Neural cell (in vitro differentiated cells): ENCODE measurements at regions not wholly inside any gene's neighbourhood (a gene's known extent, or its start where the extent isn't known, plus 50 kb on each side); places are given as distances from the start of the nearest gene placed in this dataset.

Experiments used
- H2AFZ ChIP-seq: fragments of 200-600, 300-800 bp; sonication (generic), shearing (Covaris generic); 2 replicates; pipeline ENCODE4 v1.6.0; 2014; ENCODE audit warnings: low read depth, mild to moderate bottlenecking, antibody characterized with exemption, low read length, moderate library complexity
- H3F3A ChIP-seq: fragments of 200-600 bp; shearing (Covaris generic); 2 replicates; pipeline ENCODE4 v1.6.1; 2016; ENCODE audit warnings: mild to moderate bottlenecking, moderate library complexity, mixed read lengths, antibody characterized with exemption, low read length; ENCODE audit not compliant: insufficient read depth, poor library complexity, severe bottlenecking
- H3K27ac ChIP-seq: fragments of 200-600, 300-800 bp; sonication (generic), shearing (Covaris generic); 2 replicates; pipeline ENCODE4 v1.5.1; 2014; ENCODE audit warnings: mild to moderate bottlenecking, low read length, moderate library complexity
- H3K27me3 ChIP-seq: fragments of 300-800, 200-600 bp; sonication (generic), shearing (Covaris generic); 2 replicates; pipeline ENCODE4 v1.6.0; 2014; ENCODE audit warnings: mild to moderate bottlenecking, low read depth, low read length, moderate library complexity; ENCODE audit not compliant: insufficient read depth
- H3K36me3 ChIP-seq: fragments of 300-800, 200-600 bp; sonication (generic), shearing (Covaris generic); 2 replicates; pipeline ENCODE4 v1.5.1; 2014; ENCODE audit warnings: mild to moderate bottlenecking, antibody characterized with exemption, low read length, moderate library complexity; ENCODE audit not compliant: insufficient read depth
- H3K4me2 ChIP-seq: fragments of 300-800, 200-600 bp; sonication (generic), shearing (Covaris generic); 2 replicates; pipeline ENCODE4 v1.6.0; 2014; ENCODE audit warnings: mild to moderate bottlenecking, low read length
- H3K4me3 ChIP-seq: fragments of 300-800, 200-600 bp; sonication (generic), shearing (Covaris generic); 2 replicates; pipeline ENCODE4 v1.5.1; 2014; ENCODE audit warnings: mild to moderate bottlenecking, low read length, moderate library complexity
- H3K79me2 ChIP-seq: fragments of 200-600 bp; shearing (Covaris generic); replicated peaks from 2 replicates; pipeline ENCODE4 v1.6.0; 2014; ENCODE audit warnings: mild to moderate bottlenecking, low read length, moderate library complexity; ENCODE audit not compliant: insufficient read depth
- H3K9ac ChIP-seq: fragments of 300-800, 200-600 bp; sonication (generic), shearing (Covaris generic); 2 replicates; pipeline ENCODE4 v1.6.1; 2016; ENCODE audit warnings: mild to moderate bottlenecking, low read length, mixed read lengths
- H3K9me2 ChIP-seq: fragments of 200-600 bp; shearing (Covaris generic); 2 replicates; pipeline ENCODE4 v1.6.1; 2016; ENCODE audit warnings: mild to moderate bottlenecking, low read length, mixed read lengths; ENCODE audit not compliant: insufficient read depth
- H3K9me3 ChIP-seq: fragments of 200-600, 300-800 bp; sonication (generic), shearing (Covaris generic); 2 replicates; pipeline ENCODE4 v1.6.1; 2016; ENCODE audit warnings: mild to moderate bottlenecking, mixed run types, low read length, moderate library complexity, mixed read lengths
- H4K20me1 ChIP-seq: fragments of 200-600 bp; shearing (Covaris generic); 2 replicates; pipeline ENCODE4 v1.6.1; 2016; ENCODE audit warnings: mild to moderate bottlenecking, mixed run types; ENCODE audit not compliant: insufficient read depth
- CTCF ChIP-seq: fragments of 450-650 bp; IDR thresholded peaks from 2 replicates; pipeline ENCODE4 v1.5.1; 2014; ENCODE audit warnings: antibody characterized with exemption, mild to moderate bottlenecking, moderate library complexity; ENCODE audit not compliant: poor library complexity, severe bottlenecking
- EP300 ChIP-seq: fragments of 450-650 bp; conservative IDR thresholded peaks from 2 replicates; pipeline ENCODE4 v1.6.1; 2014; ENCODE audit warnings: antibody characterized with exemption, mild to moderate bottlenecking, moderate library complexity; ENCODE audit not compliant: poor library complexity, severe bottlenecking
- EZH2 ChIP-seq: fragments of 200-600, 300-800 bp; shearing (Covaris generic), sonication (generic); IDR thresholded peaks from 2 replicates; pipeline ENCODE4 v1.6.1; 2014; ENCODE audit warnings: antibody characterized with exemption, low read length, borderline replicate concordance, mild to moderate bottlenecking; ENCODE audit not compliant: insufficient read depth, poor library complexity, severe bottlenecking
- MXI1 ChIP-seq: fragments of 450-650 bp; conservative IDR thresholded peaks from 2 replicates; pipeline ENCODE4 v1.6.1; 2014; ENCODE audit warnings: antibody characterized with exemption, mild to moderate bottlenecking; ENCODE audit not compliant: poor library complexity, severe bottlenecking
- POLR2AphosphoS5 ChIP-seq: IDR thresholded peaks from 2 replicates; pipeline ENCODE4 v1.6.1; 2012
- RAD21 ChIP-seq: fragments of 450-650 bp; conservative IDR thresholded peaks from 2 replicates; pipeline ENCODE4 v1.6.1; 2014; ENCODE audit warnings: antibody characterized with exemption, mild to moderate bottlenecking, moderate library complexity
- SMC3 ChIP-seq: fragments of 450-650 bp; conservative IDR thresholded peaks from 2 replicates; pipeline ENCODE4 v1.6.1; 2014; ENCODE audit warnings: antibody characterized with exemption, mild to moderate bottlenecking, moderate library complexity; ENCODE audit not compliant: poor library complexity
- TAF1 ChIP-seq: IDR thresholded peaks from 2 replicates; pipeline ENCODE4 v1.6.1; 2012; ENCODE audit warnings: low read depth
- TF ChIP-seq, protein P1 (sequence below): IDR thresholded peaks from 2 replicates; pipeline ENCODE4 v1.6.1; 2012; ENCODE audit warnings: borderline replicate concordance

- no peaks in the 10 kb centered on the region for H3K79me2 ChIP-seq
- no peak for TF ChIP-seq POLR2AphosphoS5
- no peak for TF ChIP-seq TAF1
- H3K27me3 ChIP-seq: no peaks in the 10 kb centered on the region
- no peaks in the 10 kb centered on the region for H3K36me3 ChIP-seq
- no peak overlapping the region for H3K4me2 ChIP-seq
- H3K27ac ChIP-seq: no peak overlapping the region
- no peak overlapping the region for H3K9ac ChIP-seq
- H3F3A ChIP-seq: no peaks in the 10 kb centered on the region
- H3K9me3 ChIP-seq: no peaks in the 10 kb centered on the region
- no peaks in the 10 kb centered on the region for H4K20me1 ChIP-seq
- no peak overlapping the region for H3K4me3 ChIP-seq
- no peak overlapping the region for H2AFZ ChIP-seq
- no peaks in the 10 kb centered on the region for H3K9me2 ChIP-seq
Observed at GRCh38 chr1:87759421-87760087, 430.9 kb downstream of the LMO4 start.

GRCh38 chr1:87760155-87760554, 431.5 kb downstream of the LMO4 start:
- no peaks in the 10 kb centered on the region for H3K36me3 ChIP-seq
- TF ChIP-seq MXI1: no peak
- no peak for TF ChIP-seq CTCF
- no peak for TF ChIP-seq EZH2
- no peak for TF ChIP-seq TAF1
- TF ChIP-seq RAD21: no peak
- no peak for TF ChIP-seq SMC3
- H2AFZ ChIP-seq: no peak overlapping the region
- no peak overlapping the region for H3K4me2 ChIP-seq
- H3K9me2 ChIP-seq: no peaks in the 10 kb centered on the region
- H3K9ac ChIP-seq: no peak overlapping the region
- no peaks in the 10 kb centered on the region for H3K79me2 ChIP-seq
- H3K27ac ChIP-seq: no peak overlapping the region
- H3F3A ChIP-seq: no peaks in the 10 kb centered on the region
- H4K20me1 ChIP-seq: no peaks in the 10 kb centered on the region
- H3K27me3 ChIP-seq: no peaks in the 10 kb centered on the region
- H3K9me3 ChIP-seq: no peaks in the 10 kb centered on the region
- H3K4me3 ChIP-seq: no peak overlapping the region

DNA sequence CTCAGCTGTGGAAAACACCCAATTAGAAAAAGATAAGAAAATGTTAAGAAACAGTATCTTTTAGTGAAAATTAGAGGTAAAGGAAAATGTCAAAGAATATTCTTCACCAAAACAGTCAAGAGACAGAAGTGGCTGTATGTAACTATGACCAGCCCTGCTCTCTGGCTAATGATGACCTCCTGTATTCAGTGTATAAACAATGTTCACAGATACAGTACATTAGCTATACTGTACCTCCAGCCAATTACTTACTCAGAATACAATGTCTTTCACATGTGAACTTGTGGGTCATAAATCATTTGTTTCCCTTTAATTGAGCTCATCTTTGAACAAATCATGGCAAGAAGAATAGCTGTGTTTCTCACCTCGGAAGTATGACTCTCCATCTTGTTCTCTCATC, 432.0 kb downstream of the LMO4 start:
- Histone ChIP-seq H3K9me3 (no peaks in the 10 kb centered on the region), H3K27me3 (no peaks in the 10 kb centered on the region), H3K9ac (no peak overlapping the region), H4K20me1 (no peaks in the 10 kb centered on the region), H3K9me2 (no peaks in the 10 kb centered on the region), H3K36me3 (no peaks in the 10 kb centered on the region), H3K4me2 (no peak overlapping the region), H3F3A (no peaks in the 10 kb centered on the region), H3K4me3 (no peak overlapping the region), H3K27ac (no peak overlapping the region), H3K79me2 (no peaks in the 10 kb centered on the region), H2AFZ (no peak overlapping the region)
- TF ChIP-seq SMC3 (no peak), TAF1 (no peak), CTCF (no peak), POLR2AphosphoS5 (no peak), EP300 (no peak), EZH2 (no peak), MXI1 (no peak), RAD21 (no peak)
- TF ChIP-seq, protein P1, sequence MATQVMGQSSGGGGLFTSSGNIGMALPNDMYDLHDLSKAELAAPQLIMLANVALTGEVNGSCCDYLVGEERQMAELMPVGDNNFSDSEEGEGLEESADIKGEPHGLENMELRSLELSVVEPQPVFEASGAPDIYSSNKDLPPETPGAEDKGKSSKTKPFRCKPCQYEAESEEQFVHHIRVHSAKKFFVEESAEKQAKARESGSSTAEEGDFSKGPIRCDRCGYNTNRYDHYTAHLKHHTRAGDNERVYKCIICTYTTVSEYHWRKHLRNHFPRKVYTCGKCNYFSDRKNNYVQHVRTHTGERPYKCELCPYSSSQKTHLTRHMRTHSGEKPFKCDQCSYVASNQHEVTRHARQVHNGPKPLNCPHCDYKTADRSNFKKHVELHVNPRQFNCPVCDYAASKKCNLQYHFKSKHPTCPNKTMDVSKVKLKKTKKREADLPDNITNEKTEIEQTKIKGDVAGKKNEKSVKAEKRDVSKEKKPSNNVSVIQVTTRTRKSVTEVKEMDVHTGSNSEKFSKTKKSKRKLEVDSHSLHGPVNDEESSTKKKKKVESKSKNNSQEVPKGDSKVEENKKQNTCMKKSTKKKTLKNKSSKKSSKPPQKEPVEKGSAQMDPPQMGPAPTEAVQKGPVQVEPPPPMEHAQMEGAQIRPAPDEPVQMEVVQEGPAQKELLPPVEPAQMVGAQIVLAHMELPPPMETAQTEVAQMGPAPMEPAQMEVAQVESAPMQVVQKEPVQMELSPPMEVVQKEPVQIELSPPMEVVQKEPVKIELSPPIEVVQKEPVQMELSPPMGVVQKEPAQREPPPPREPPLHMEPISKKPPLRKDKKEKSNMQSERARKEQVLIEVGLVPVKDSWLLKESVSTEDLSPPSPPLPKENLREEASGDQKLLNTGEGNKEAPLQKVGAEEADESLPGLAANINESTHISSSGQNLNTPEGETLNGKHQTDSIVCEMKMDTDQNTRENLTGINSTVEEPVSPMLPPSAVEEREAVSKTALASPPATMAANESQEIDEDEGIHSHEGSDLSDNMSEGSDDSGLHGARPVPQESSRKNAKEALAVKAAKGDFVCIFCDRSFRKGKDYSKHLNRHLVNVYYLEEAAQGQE: no peak
